HFFc6 (cell line): ENCODE measurements at regions not wholly inside any gene's neighbourhood (a gene's known extent, or its start where the extent isn't known, plus 50 kb on each side); places are given as distances from the start of the nearest gene placed in this dataset.

Experiments used
- DNase-seq: peaks from one replicate; pipeline ENCODE4 v3.0.0-alpha.2; 2018
- H3K27ac Mint-ChIP-seq: 2 replicates; pipeline ENCODE4 v1.8.0; 2020; ENCODE audit warnings: mild to moderate bottlenecking, mixed read lengths
- H3K27me3 Mint-ChIP-seq: 2 replicates; pipeline ENCODE4 v1.8.0; 2021; ENCODE audit warnings: mild to moderate bottlenecking, moderate library complexity, mixed read lengths; ENCODE audit not compliant: insufficient read depth
- H3K36me3 Mint-ChIP-seq: 2 replicates; pipeline ENCODE4 v1.8.0; 2021; ENCODE audit warnings: low read depth, mixed read lengths
- H3K4me1 Mint-ChIP-seq: 2 replicates; pipeline ENCODE4 v1.8.0; 2020; ENCODE audit warnings: low read depth, mixed read lengths
- H3K4me3 Mint-ChIP-seq: 2 replicates; pipeline ENCODE4 v1.8.0; 2020; ENCODE audit warnings: mild to moderate bottlenecking, moderate library complexity, mixed read lengths
- H3K9me3 Mint-ChIP-seq: 2 replicates; pipeline ENCODE4 v1.8.0; 2020; ENCODE audit warnings: mild to moderate bottlenecking, mixed read lengths
- CTCF ChIP-seq: fragments of 200-600 bp; sonication (generic); IDR thresholded peaks from 2 replicates; pipeline ENCODE4 v1.5.0; 2021; ENCODE audit warnings: antibody characterized with exemption, mild to moderate bottlenecking

- peaks cover 16% of the 10 kb centered on the region for H3K9me3 Mint-ChIP-seq
- peaks cover 14% of the 10 kb centered on the region for H3K36me3 Mint-ChIP-seq
- H3K4me3 Mint-ChIP-seq: no peak overlapping the region
- H3K4me1 Mint-ChIP-seq: peaks cover 14% of the 10 kb centered on the region
- no peak for DNase-seq
- TF ChIP-seq CTCF: no peak
- H3K27me3 Mint-ChIP-seq: no peaks in the 10 kb centered on the region; the same call in 1 of the 2 replicates
- no peak overlapping the region for H3K27ac Mint-ChIP-seq
Measured at GRCh38 chr2:196501836-196502235, 137.7 kb upstream of the CCDC150 start.

GRCh38 chr2:196502386-196502785 is 137.1 kb upstream of the CCDC150 start:
- no peak for TF ChIP-seq CTCF
- Mint-ChIP-seq H3K36me3 (peaks cover 14% of the 10 kb centered on the region), H3K9me3 (peaks cover 16% of the 10 kb centered on the region), H3K4me3 (no peak overlapping the region), H3K27ac (no peak overlapping the region), H3K27me3 (no peaks in the 10 kb centered on the region; the same call in 1 of the 2 replicates), H3K4me1 (peaks cover 14% of the 10 kb centered on the region)
- DNase-seq: no peak

- Mint-ChIP-seq H3K36me3 (peaks cover 13% of the 10 kb centered on the region), H3K27me3 (no peaks in the 10 kb centered on the region; the same call in 1 of the 2 replicates), H3K4me1 (peaks cover 14% of the 10 kb centered on the region), H3K4me3 (no peak overlapping the region), H3K9me3 (peaks cover 14% of the 10 kb centered on the region), H3K27ac (no peak overlapping the region)
- no peak for TF ChIP-seq CTCF
- DNase-seq: no peak
Measured at GRCh38 chr2:196503398-196503797, 136.1 kb upstream of the CCDC150 start.

- TF ChIP-seq CTCF: no peak
- peaks cover 11% of the 10 kb centered on the region for H3K4me1 Mint-ChIP-seq
- peaks cover 3% of the 10 kb centered on the region; the same call in 1 of the 2 replicates for H3K36me3 Mint-ChIP-seq
- H3K27ac Mint-ChIP-seq: no peak overlapping the region
- no peaks in the 10 kb centered on the region; the same call in 1 of the 2 replicates for H3K27me3 Mint-ChIP-seq
- DNase-seq: no peak
- H3K4me3 Mint-ChIP-seq: no peak overlapping the region
- peaks cover 4% of the 10 kb centered on the region for H3K9me3 Mint-ChIP-seq
Measured at GRCh38 chr2:196504788-196505187, 134.7 kb upstream of the CCDC150 start.

- Mint-ChIP-seq H3K4me1 (peaks cover 10% of the 10 kb centered on the region), H3K27me3 (peaks cover 2% of the 10 kb centered on the region), H3K4me3 (no peak overlapping the region), H3K36me3 (no peaks in the 10 kb centered on the region), H3K9me3 (no peaks in the 10 kb centered on the region), H3K27ac (no peak overlapping the region)
- no peak for DNase-seq
- no peak for TF ChIP-seq CTCF
Measured at GRCh38 chr2:196510246-196510645, 129.3 kb upstream of the CCDC150 start.
